ENCODE measurements at regions not wholly inside any gene's neighbourhood (a gene's known extent, or its start where the extent isn't known, plus 50 kb on each side); places are given as distances from the start of the nearest gene placed in this dataset.

DNA sequence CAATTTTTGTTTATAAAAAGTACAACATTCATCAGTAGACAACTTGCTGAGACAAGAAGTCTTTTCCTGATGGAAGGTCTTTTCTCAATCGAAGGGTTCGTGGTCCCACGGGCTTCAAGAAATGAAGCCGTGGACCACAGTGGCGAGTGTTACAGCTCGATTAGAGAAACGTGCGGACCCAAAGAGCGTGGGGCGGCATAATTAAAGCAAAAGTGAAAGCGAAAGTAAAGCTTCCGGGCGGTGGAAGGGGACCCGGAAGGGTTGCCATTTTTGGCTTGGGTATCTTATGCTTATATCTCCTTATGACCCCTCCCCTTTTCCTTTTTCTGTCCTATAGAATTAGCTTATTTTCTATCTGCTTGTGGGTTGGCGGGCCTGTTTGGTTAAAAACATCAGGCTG, 2309.4 kb upstream of the ACO1 start:
- TF ChIP-seq POLR2AphosphoS5 (IDR thresholded peaks at IDR 0.05), result no peak
- TF ChIP-seq, protein P1, sequence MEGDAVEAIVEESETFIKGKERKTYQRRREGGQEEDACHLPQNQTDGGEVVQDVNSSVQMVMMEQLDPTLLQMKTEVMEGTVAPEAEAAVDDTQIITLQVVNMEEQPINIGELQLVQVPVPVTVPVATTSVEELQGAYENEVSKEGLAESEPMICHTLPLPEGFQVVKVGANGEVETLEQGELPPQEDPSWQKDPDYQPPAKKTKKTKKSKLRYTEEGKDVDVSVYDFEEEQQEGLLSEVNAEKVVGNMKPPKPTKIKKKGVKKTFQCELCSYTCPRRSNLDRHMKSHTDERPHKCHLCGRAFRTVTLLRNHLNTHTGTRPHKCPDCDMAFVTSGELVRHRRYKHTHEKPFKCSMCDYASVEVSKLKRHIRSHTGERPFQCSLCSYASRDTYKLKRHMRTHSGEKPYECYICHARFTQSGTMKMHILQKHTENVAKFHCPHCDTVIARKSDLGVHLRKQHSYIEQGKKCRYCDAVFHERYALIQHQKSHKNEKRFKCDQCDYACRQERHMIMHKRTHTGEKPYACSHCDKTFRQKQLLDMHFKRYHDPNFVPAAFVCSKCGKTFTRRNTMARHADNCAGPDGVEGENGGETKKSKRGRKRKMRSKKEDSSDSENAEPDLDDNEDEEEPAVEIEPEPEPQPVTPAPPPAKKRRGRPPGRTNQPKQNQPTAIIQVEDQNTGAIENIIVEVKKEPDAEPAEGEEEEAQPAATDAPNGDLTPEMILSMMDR (IDR thresholded peaks at IDR 0.05), result no peak
- no peak for TF ChIP-seq POLR2A (IDR thresholded peaks at IDR 0.05)

Data from sigmoid colon (tissue), 4 donors.